CD4-positive, alpha-beta memory T cell (primary cell): ENCODE measurements at regions not wholly inside any gene's neighbourhood (a gene's known extent, or its start where the extent isn't known, plus 50 kb on each side); places are given as distances from the start of the nearest gene placed in this dataset.
"Not testable (repeated sequence)": the region's sequence is repeated elsewhere in the genome, so short reads cannot be mapped to it uniquely, and the experiment has no call there.

Source experiments
- CTCF ChIA-PET: fragments of 350-600 bp; sonication (Branson Sonifier 250); formaldehyde crosslinking; loops from one replicate; lab custom pipeline; 2021; ENCODE audit warnings: inconsistent platforms; ENCODE audit not compliant: partially characterized antibody; lab: Charles Lee
- POLR2A ChIA-PET: fragments of 350-600 bp; sonication (Branson Sonifier 250); formaldehyde crosslinking; loops from one replicate; lab custom pipeline; 2021; ENCODE audit not compliant: partially characterized antibody; lab: Charles Lee
- DNase-seq, 5 donors: peaks; one replicate each; pipeline versions ENCODE4 v3.0.0 to v3.0.0-alpha.2; 2020 to 2022; ENCODE audit warnings: mixed read lengths in 1 of 5
- H3K27ac ChIP-seq: one replicate; pipeline ENCODE4 v1.7.0; 2013; ENCODE audit warnings: low read depth, low read length
- H3K27me3 ChIP-seq: 2 replicates; pipeline ENCODE4 v1.7.0; 2013; ENCODE audit warnings: mild to moderate bottlenecking, low read length, moderate library complexity; ENCODE audit not compliant: insufficient read depth
- H3K36me3 ChIP-seq: 2 replicates; pipeline ENCODE4 v1.7.0; 2013; ENCODE audit warnings: mild to moderate bottlenecking, low read length, moderate library complexity; ENCODE audit not compliant: insufficient read depth
- H3K4me1 ChIP-seq: 2 replicates; pipeline ENCODE4 v1.7.0; 2013; ENCODE audit warnings: mild to moderate bottlenecking, low read length, moderate library complexity; ENCODE audit not compliant: insufficient read depth
- H3K4me3 ChIP-seq, 2 donors: one replicate each; pipeline ENCODE4 v1.7.0; 2013; ENCODE audit warnings: low read length in 2 of 2, mild to moderate bottlenecking in 1 of 2
- H3K9me3 ChIP-seq, 2 donors: one replicate each; pipeline ENCODE4 v1.7.0; 2013; ENCODE audit warnings: low read length in 2 of 2, control low read depth in 1 of 2; ENCODE audit not compliant: control insufficient read depth in 1 of 2
- H3K27ac Mint-ChIP-seq, 7 donors: one replicate each; pipeline ENCODE4 v1.8.0; 2020 to 2021; ENCODE audit warnings: mixed read lengths in 7 of 7, mild to moderate bottlenecking in 6 of 7, inconsistent platforms in 3 of 7, moderate library complexity in 3 of 7
- H3K27me3 Mint-ChIP-seq, 2 donors: one replicate each; pipeline ENCODE4 v1.8.0; 2020 to 2021; ENCODE audit warnings: mixed read lengths in 2 of 2
- H3K36me3 Mint-ChIP-seq, 2 donors: one replicate each; pipeline ENCODE4 v1.8.0; 2020 to 2021; ENCODE audit warnings: mixed read lengths in 2 of 2, inconsistent platforms in 1 of 2, mild to moderate bottlenecking in 1 of 2
- H3K4me1 Mint-ChIP-seq, 4 donors: one replicate each; pipeline ENCODE4 v1.8.0; 2020 to 2021; ENCODE audit warnings: mixed read lengths in 4 of 4, mild to moderate bottlenecking in 1 of 4
- H3K4me3 Mint-ChIP-seq, 8 donors: one replicate each; pipeline ENCODE4 v1.8.0; 2020 to 2021; ENCODE audit warnings: mixed read lengths in 8 of 8, mild to moderate bottlenecking in 7 of 8, moderate library complexity in 6 of 8, inconsistent platforms in 3 of 8
- H3K9me3 Mint-ChIP-seq, 8 donors: one replicate each; pipeline ENCODE4 v1.8.0; 2020 to 2021; ENCODE audit warnings: mixed read lengths in 8 of 8, mild to moderate bottlenecking in 5 of 8, inconsistent platforms in 3 of 8, moderate library complexity in 1 of 8
- intact Hi-C: fragments of 100-400 bp; cut with micrococcal nuclease; formaldehyde crosslinking; loops from one replicate; pipeline ENCODE4 v1.15.1; 2023

- Mint-ChIP-seq H3K9me3 (peaks cover 0 to 24% (median 10%) of the 10 kb centered on the region in 8 donors), H3K4me3 (no peak overlapping the region), H3K4me1 (no peaks in the 10 kb centered on the region), H3K27me3 (peaks cover 4 to 11% of the 10 kb centered on the region in 2 donors), H3K27ac (no peak overlapping the region), H3K36me3 (no peaks in the 10 kb centered on the region)
- DNase-seq: no peak
- no peaks in the 10 kb centered on the region for H3K9me3 ChIP-seq
- H3K36me3 ChIP-seq: no peaks in the 10 kb centered on the region
- H3K27me3 ChIP-seq: no peaks in the 10 kb centered on the region
- no peaks in the 10 kb centered on the region for H3K4me1 ChIP-seq
- intact Hi-C loops: no loop called here
- H3K4me3 ChIP-seq: no peak overlapping the region
- ChIA-PET CTCF (no interaction called here), POLR2A (no interaction called here)
- H3K27ac ChIP-seq: no peak overlapping the region
Measured at GRCh38 chr11:34727228-34727737, 106.4 kb downstream of the EHF start.

GRCh38 chr11:34724973-34725372, 104.1 kb downstream of the EHF start:
- no peak overlapping the region for H3K4me3 ChIP-seq
- POLR2A ChIA-PET: no interaction called here
- no peak overlapping the region for H3K27ac ChIP-seq
- CTCF ChIA-PET: no interaction called here
- no peak for DNase-seq
- no peaks in the 10 kb centered on the region for H3K27me3 ChIP-seq
- intact Hi-C loops: no loop called here
- Mint-ChIP-seq H3K9me3 (peaks cover 0 to 24% (median 10%) of the 10 kb centered on the region in 8 donors), H3K4me1 (no peaks in the 10 kb centered on the region), H3K36me3 (no peaks in the 10 kb centered on the region), H3K4me3 (no peak overlapping the region), H3K27ac (no peak overlapping the region), H3K27me3 (peaks cover 4 to 7% of the 10 kb centered on the region in 2 donors)
- no peaks in the 10 kb centered on the region for H3K4me1 ChIP-seq
- no peaks in the 10 kb centered on the region for H3K9me3 ChIP-seq
- H3K36me3 ChIP-seq: no peaks in the 10 kb centered on the region

- H3K36me3 ChIP-seq: no peaks in the 10 kb centered on the region
- no peaks in the 10 kb centered on the region for H3K9me3 ChIP-seq
- H3K36me3 Mint-ChIP-seq: no peaks in the 10 kb centered on the region
- DNase-seq: no peak
- no peaks in the 10 kb centered on the region for H3K4me1 Mint-ChIP-seq
- H3K9me3 Mint-ChIP-seq: peaks cover 0 to 24% (median 10%) of the 10 kb centered on the region in 8 donors
- intact Hi-C loops: no loop called here
- no peaks in the 10 kb centered on the region for H3K27me3 ChIP-seq
- H3K4me1 ChIP-seq: no peaks in the 10 kb centered on the region
- H3K27ac Mint-ChIP-seq: no peak overlapping the region
- no peak overlapping the region for H3K4me3 ChIP-seq
- ChIA-PET CTCF (no interaction called here), POLR2A (no interaction called here)
- no peak overlapping the region for H3K27ac ChIP-seq
- peaks cover 1 to 4% of the 10 kb centered on the region in 2 donors for H3K27me3 Mint-ChIP-seq
- H3K4me3 Mint-ChIP-seq: no peak overlapping the region
Measured at GRCh38 chr11:34721646-34722045, 100.8 kb downstream of the EHF start.

- H3K36me3 ChIP-seq: no peaks in the 10 kb centered on the region
- Mint-ChIP-seq H3K27me3 (peaks cover 5 to 9% of the 10 kb centered on the region in 2 donors), H3K27ac (no peak overlapping the region), H3K4me3 (no peak overlapping the region), H3K9me3 (peaks cover 0 to 19% (median 7%) of the 10 kb centered on the region in 8 donors), H3K36me3 (no peaks in the 10 kb centered on the region), H3K4me1 (no peaks in the 10 kb centered on the region)
- H3K27ac ChIP-seq: no peak overlapping the region
- intact Hi-C loops: no loop called here
- DNase-seq: no peak
- H3K4me1 ChIP-seq: no peaks in the 10 kb centered on the region
- H3K27me3 ChIP-seq: no peaks in the 10 kb centered on the region
- no peak overlapping the region for H3K4me3 ChIP-seq
- POLR2A ChIA-PET: no interaction called here
- CTCF ChIA-PET: no interaction called here
- no peaks in the 10 kb centered on the region for H3K9me3 ChIP-seq
Measured at GRCh38 chr11:34719303-34719848, 98.5 kb downstream of the EHF start.

GRCh38 chr11:34713631-34714030, 92.7 kb downstream of the EHF start:
- H3K4me3 ChIP-seq, H3K36me3 Mint-ChIP-seq, DNase-seq, H3K4me1 ChIP-seq, H3K27ac ChIP-seq, H3K27me3 ChIP-seq, H3K27ac Mint-ChIP-seq, H3K4me1 Mint-ChIP-seq, intact Hi-C loops, POLR2A ChIA-PET, H3K36me3 ChIP-seq, H3K4me3 Mint-ChIP-seq, H3K9me3 ChIP-seq, CTCF ChIA-PET: not testable (repeated sequence)
- H3K27me3 Mint-ChIP-seq: peaks cover 5 to 11% of the 10 kb centered on the region in 2 donors
- H3K9me3 Mint-ChIP-seq: peaks cover 6 to 48% (median 33%) of the 10 kb centered on the region in 8 donors
